ENCODE measurements at regions not wholly inside any gene's neighbourhood (a gene's known extent, or its start where the extent isn't known, plus 50 kb on each side); places are given as distances from the start of the nearest gene placed in this dataset.

- TF ChIP-seq, protein P1, sequence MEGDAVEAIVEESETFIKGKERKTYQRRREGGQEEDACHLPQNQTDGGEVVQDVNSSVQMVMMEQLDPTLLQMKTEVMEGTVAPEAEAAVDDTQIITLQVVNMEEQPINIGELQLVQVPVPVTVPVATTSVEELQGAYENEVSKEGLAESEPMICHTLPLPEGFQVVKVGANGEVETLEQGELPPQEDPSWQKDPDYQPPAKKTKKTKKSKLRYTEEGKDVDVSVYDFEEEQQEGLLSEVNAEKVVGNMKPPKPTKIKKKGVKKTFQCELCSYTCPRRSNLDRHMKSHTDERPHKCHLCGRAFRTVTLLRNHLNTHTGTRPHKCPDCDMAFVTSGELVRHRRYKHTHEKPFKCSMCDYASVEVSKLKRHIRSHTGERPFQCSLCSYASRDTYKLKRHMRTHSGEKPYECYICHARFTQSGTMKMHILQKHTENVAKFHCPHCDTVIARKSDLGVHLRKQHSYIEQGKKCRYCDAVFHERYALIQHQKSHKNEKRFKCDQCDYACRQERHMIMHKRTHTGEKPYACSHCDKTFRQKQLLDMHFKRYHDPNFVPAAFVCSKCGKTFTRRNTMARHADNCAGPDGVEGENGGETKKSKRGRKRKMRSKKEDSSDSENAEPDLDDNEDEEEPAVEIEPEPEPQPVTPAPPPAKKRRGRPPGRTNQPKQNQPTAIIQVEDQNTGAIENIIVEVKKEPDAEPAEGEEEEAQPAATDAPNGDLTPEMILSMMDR (conservative IDR thresholded peaks at IDR 0.05; ENCODE audit: low read length), result no peak
- no peak for TF ChIP-seq EZH2phosphoT487 (IDR thresholded peaks at IDR 0.05; ENCODE audit: borderline replicate concordance, low read depth, low read length)
These were observed 219.2 kb upstream of the RGPD4 start for GRCh38 chr2:107607473-107607872.
